OCI-LY7 (cell line): ENCODE measurements at regions not wholly inside any gene's neighbourhood (a gene's known extent, or its start where the extent isn't known, plus 50 kb on each side); places are given as distances from the start of the nearest gene placed in this dataset.

Source experiments
- EZH2phosphoT487 ChIP-seq: fragments of 200-600 bp; sonication (generic); IDR thresholded peaks from 2 replicates; pipeline ENCODE4 v1.6.1; 2018; ENCODE audit warnings: low read depth, borderline replicate concordance, mild to moderate bottlenecking, mixed run types, antibody characterized with exemption, low read length, moderate library complexity, mixed read lengths
- TF ChIP-seq, protein P1 (sequence below): fragments of 200-600 bp; sonication (generic); conservative IDR thresholded peaks from 2 replicates; pipeline ENCODE4 v1.5.1; 2014; ENCODE audit warnings: mild to moderate bottlenecking, antibody characterized with exemption, low read length, moderate library complexity, mixed read lengths

DNA sequence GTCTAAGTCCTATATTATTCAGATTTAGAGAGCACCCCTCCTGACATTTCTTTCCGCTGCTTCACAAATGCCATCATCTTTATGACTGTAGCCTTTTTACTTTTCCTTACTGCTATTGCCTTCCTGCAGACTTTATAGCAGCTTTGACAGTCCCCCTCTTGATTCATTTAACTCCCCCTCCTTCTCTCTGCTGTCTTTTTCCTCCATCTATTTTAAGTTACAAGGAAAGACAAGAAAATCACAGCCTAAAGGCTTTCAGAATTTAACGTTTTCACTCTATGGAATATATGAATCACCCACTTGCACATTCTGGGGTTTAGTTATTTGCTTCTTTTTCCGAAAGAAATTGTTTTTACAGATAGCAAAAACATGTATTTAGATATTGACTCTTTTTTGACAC lies 183.4 kb upstream of the SETBP1 start:
- TF ChIP-seq, protein P1, sequence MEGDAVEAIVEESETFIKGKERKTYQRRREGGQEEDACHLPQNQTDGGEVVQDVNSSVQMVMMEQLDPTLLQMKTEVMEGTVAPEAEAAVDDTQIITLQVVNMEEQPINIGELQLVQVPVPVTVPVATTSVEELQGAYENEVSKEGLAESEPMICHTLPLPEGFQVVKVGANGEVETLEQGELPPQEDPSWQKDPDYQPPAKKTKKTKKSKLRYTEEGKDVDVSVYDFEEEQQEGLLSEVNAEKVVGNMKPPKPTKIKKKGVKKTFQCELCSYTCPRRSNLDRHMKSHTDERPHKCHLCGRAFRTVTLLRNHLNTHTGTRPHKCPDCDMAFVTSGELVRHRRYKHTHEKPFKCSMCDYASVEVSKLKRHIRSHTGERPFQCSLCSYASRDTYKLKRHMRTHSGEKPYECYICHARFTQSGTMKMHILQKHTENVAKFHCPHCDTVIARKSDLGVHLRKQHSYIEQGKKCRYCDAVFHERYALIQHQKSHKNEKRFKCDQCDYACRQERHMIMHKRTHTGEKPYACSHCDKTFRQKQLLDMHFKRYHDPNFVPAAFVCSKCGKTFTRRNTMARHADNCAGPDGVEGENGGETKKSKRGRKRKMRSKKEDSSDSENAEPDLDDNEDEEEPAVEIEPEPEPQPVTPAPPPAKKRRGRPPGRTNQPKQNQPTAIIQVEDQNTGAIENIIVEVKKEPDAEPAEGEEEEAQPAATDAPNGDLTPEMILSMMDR, result no peak
- TF ChIP-seq EZH2phosphoT487, result no peak
